Activated CD4-positive, alpha-beta T cell treated with anti-CD3 and anti-CD28 coated beads for 36 hours (primary cell): ENCODE measurements at regions not wholly inside any gene's neighbourhood (a gene's known extent, or its start where the extent isn't known, plus 50 kb on each side); places are given as distances from the start of the nearest gene placed in this dataset.

Experiments
- ATAC-seq: fragments of 200-7000 bp; cut with Tn5 transposase; one replicate; pipeline ENCODE4 v1.10.0; 2021; ENCODE audit warnings: mild to moderate bottlenecking, moderate library complexity
- CTCF ChIA-PET: fragments of 350-600 bp; sonication (Branson Sonifier 250); formaldehyde crosslinking; loops from one replicate; lab custom pipeline; 2021; ENCODE audit warnings: antibody characterized with exemption; lab: Charles Lee
- POLR2A ChIA-PET: fragments of 350-600 bp; sonication (Branson Sonifier 250); formaldehyde crosslinking; loops from one replicate; lab custom pipeline; 2021; ENCODE audit warnings: antibody characterized with exemption, inconsistent platforms; lab: Charles Lee
- DNase-seq: peaks from one replicate; pipeline ENCODE4 v3.0.0-alpha.2; 2020
- H3K27ac Mint-ChIP-seq: one replicate; pipeline ENCODE4 v1.8.0; 2021; ENCODE audit warnings: mixed read lengths
- H3K27me3 Mint-ChIP-seq: one replicate; pipeline ENCODE4 v1.8.0; 2021; ENCODE audit warnings: mixed read lengths
- H3K36me3 Mint-ChIP-seq: one replicate; pipeline ENCODE4 v1.8.0; 2021; ENCODE audit warnings: low read depth, mixed read lengths
- H3K4me1 Mint-ChIP-seq: one replicate; pipeline ENCODE4 v1.8.0; 2021; ENCODE audit warnings: mixed read lengths
- H3K4me3 Mint-ChIP-seq: one replicate; pipeline ENCODE4 v1.8.0; 2021; ENCODE audit warnings: mild to moderate bottlenecking, moderate library complexity, mixed read lengths
- H3K9me3 Mint-ChIP-seq: one replicate; pipeline ENCODE4 v1.8.0; 2021; ENCODE audit warnings: low read depth, mixed read lengths
- intact Hi-C, 2 experiments: fragments of 100-400 bp; cut with DNase I in 1 of 2; cut with micrococcal nuclease in 1 of 2; formaldehyde crosslinking; loops; one replicate each; pipeline versions ENCODE4 v1.14.2 to v1.15.1; 2022 to 2024; cut with DNase I, micrococcal nuclease

DNA sequence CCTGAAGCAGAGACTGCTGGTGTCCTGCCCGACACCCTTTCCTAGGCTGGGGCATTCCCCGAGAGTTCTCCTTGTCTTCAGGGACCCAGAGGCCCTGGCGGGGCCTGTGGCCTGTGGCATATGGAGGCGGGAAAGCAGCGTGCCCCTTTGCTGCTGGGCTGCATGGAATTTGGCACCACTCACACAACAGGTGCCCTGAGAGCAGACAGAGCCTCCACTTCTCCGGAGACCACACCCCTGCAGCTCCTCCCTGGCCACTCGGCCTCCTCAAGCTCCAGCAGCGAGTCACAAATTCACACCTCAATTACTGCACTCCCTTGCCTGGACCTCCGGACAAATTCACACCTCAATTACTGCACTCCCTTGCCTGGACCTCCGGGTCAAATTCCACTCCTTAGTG is 1375.2 kb downstream of the TBC1D22A start:
- DNase-seq, result no peak
- H3K36me3 Mint-ChIP-seq, result no peaks in the 10 kb centered on the region
- intact Hi-C loops, result no loop called here
- no peak overlapping the region for H3K27ac Mint-ChIP-seq
- ChIA-PET POLR2A (no interaction called here), CTCF (no interaction called here)
- no peaks in the 10 kb centered on the region for H3K9me3 Mint-ChIP-seq
- no peak for ATAC-seq
- H3K27me3 Mint-ChIP-seq, result no peaks in the 10 kb centered on the region
- peaks cover 9% of the 10 kb centered on the region for H3K4me1 Mint-ChIP-seq
- H3K4me3 Mint-ChIP-seq, result no peak overlapping the region

DNA sequence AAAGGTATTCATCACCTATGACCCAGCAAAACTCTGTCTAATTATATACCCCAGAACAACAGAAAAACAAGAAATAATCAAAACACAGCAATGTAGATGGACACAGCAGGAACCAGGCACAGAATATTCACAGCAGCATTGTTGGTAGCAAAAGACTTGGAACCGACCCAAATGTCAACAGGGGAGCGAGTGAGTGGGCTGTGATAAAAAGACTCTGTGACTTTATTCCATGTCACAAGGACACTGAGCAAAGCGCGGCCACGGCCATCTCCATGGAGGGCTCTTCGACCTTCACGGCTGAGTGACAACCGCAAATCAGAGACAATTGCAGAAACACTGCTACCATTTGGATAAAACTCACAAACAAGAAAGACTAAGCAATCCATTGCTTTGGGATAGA is 1373.1 kb downstream of the TBC1D22A start:
- H3K27ac Mint-ChIP-seq, result no peak overlapping the region
- peaks cover 9% of the 10 kb centered on the region for H3K4me1 Mint-ChIP-seq
- H3K27me3 Mint-ChIP-seq, result no peaks in the 10 kb centered on the region
- intact Hi-C loops, result no loop called here
- POLR2A ChIA-PET, result no interaction called here
- CTCF ChIA-PET, result no interaction called here
- no peak for ATAC-seq
- no peaks in the 10 kb centered on the region for H3K9me3 Mint-ChIP-seq
- no peak for DNase-seq
- no peaks in the 10 kb centered on the region for H3K36me3 Mint-ChIP-seq
- H3K4me3 Mint-ChIP-seq, result no peak overlapping the region

DNA sequence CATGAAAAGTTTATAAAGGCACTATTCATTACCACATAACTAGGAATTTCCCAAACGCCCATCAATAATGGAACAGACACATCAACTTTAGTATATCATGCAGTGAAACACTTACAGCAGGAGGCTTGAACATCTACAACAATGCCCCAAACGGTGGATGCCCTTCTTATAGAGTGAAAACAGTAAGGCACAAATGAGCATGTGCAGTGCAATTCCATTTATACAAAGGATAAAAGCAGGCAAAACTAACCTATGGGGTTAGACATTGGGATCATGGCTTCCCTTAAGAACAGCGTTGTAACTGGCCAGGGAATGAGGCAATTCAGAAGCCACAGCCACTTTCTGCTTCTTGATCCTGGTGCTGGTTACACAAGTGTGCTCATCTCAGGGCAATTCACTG is 1363.0 kb downstream of the TBC1D22A start:
- ATAC-seq (no peak), DNase-seq (no peak)
- Mint-ChIP-seq H3K27ac (no peak overlapping the region), H3K4me1 (no peaks in the 10 kb centered on the region), H3K36me3 (no peaks in the 10 kb centered on the region), H3K27me3 (peaks cover 5% of the 10 kb centered on the region), H3K4me3 (no peak overlapping the region), H3K9me3 (no peaks in the 10 kb centered on the region)
- CTCF ChIA-PET, result no interaction called here
- POLR2A ChIA-PET, result no interaction called here
- intact Hi-C loops, result no loop called here

DNA sequence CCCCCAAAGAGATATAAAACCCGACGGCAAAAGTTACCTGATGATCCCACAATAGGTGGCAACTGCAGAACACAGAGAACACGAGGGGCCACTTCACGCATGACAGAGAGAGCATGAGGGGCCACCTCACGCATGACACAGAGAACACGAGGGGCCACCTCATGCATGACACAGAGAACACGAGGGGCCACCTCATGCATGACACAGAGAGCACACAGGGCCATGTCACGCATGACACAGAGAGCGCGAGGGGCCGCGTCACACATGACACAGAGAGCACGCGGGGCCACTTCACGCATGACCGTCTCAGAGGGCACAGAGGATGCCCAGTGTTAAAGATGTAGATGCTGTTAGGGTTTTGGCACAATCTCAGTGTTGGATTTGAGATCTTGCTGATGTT is 1359.5 kb downstream of the TBC1D22A start:
- ATAC-seq (no peak), DNase-seq (no peak)
- POLR2A ChIA-PET, result no interaction called here
- Mint-ChIP-seq H3K4me3 (no peak overlapping the region), H3K4me1 (no peaks in the 10 kb centered on the region), H3K27ac (no peak overlapping the region), H3K36me3 (no peaks in the 10 kb centered on the region), H3K9me3 (no peaks in the 10 kb centered on the region), H3K27me3 (peaks cover 12% of the 10 kb centered on the region)
- intact Hi-C loops, result no loop called here
- CTCF ChIA-PET, result no interaction called here

DNA sequence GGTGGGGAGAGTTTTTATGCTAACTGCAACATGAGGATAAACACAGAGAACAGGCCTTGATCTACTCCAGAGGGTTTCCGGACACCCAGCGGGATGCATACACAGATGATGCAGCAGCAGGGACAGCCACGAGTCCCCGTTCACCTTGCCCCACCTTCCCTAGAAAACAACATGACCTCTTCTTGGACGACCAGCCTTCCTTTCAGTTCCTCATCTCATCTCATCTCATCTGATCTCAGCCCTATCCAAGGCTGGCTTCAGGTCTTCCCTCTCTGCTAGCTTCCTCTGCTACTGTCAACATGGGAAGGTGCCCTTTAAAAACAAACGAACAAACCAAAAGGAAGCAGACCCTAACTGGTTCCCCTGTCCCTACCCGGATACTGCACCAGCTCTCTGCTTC is 1356.2 kb downstream of the TBC1D22A start:
- DNase-seq (no peak), ATAC-seq (no peak)
- intact Hi-C loops, result no loop called here
- ChIA-PET CTCF (no interaction called here), POLR2A (no interaction called here)
- Mint-ChIP-seq H3K36me3 (no peaks in the 10 kb centered on the region), H3K4me3 (no peak overlapping the region), H3K27ac (no peak overlapping the region), H3K4me1 (no peaks in the 10 kb centered on the region), H3K27me3 (peaks cover 11% of the 10 kb centered on the region), H3K9me3 (peaks cover 2% of the 10 kb centered on the region)

DNA sequence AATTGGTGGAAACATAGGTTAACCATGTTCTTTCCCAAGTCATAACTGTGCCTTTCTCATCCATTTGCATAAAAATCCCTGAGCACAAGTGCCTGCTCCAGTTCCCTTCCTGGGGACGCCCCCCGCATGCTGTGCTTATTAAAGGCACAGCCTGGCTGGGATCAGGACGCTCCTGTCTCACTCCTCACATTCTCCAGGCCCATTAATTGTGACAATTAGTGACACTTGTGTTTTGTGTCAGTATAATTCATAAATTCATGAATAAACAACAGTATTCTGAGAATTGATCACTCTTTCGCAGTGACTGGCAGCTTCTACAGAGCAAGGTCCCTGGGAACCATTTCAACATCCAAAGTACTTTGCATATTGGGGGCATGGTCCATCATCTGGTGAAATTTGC is 1354.4 kb downstream of the TBC1D22A start:
- Mint-ChIP-seq H3K9me3 (peaks cover 2% of the 10 kb centered on the region), H3K36me3 (no peaks in the 10 kb centered on the region), H3K4me3 (no peak overlapping the region), H3K4me1 (peaks cover 5% of the 10 kb centered on the region), H3K27ac (no peak overlapping the region), H3K27me3 (peaks cover 11% of the 10 kb centered on the region)
- ChIA-PET CTCF (no interaction called here), POLR2A (no interaction called here)
- no peak for ATAC-seq
- intact Hi-C loops, result no loop called here
- DNase-seq, result no peak

DNA sequence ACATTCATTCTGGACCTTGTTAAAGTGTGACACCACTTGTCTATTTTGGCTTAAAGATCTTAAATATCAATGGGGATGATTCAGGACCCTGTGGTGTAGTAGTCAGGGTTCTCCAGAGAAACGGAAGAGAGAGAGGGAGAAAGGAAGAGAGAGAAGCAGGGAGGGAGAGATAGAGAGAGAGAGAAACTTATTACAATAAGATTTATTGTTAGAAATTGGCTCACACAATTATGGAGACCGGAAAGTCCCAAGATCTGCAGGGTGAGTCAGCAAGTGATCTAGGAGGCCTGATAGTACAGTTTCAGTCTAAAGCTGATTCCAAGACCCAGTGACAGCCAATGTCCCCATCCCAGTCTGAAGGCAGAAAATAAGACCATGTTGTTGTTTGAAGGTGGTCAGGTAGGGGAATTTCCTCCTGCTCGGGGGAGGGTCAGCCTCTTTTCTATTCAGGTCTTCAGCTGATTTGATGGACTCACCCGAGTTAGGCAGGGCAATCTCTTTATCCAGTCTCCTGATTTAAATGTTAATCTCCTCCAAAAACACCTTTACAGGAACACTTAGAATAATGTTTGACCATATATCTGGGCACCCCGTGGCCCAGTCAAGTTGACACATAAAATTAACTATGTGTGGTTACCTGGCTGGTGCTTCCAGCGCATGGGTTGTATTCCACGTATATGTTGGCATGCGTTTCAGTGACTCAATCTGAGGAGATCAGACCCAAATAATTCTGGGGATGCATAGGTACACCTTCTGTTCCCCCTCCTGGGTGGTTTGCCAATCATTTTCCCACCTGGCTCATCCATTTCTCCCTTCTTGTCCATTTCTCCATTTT is 1350.5 kb downstream of the TBC1D22A start:
- ChIA-PET POLR2A (no interaction called here), CTCF (no interaction called here)
- intact Hi-C loops, result no loop called here
- peaks cover 10% of the 10 kb centered on the region for H3K9me3 Mint-ChIP-seq
- no peak for DNase-seq
- ATAC-seq, result peak; percentile 61
- peaks cover 3% of the 10 kb centered on the region for H3K36me3 Mint-ChIP-seq
- peaks cover 12% of the 10 kb centered on the region for H3K27me3 Mint-ChIP-seq
- H3K27ac Mint-ChIP-seq, result no peak overlapping the region
- H3K4me1 Mint-ChIP-seq, result peaks cover 5% of the 10 kb centered on the region
- H3K4me3 Mint-ChIP-seq, result no peak overlapping the region

DNA sequence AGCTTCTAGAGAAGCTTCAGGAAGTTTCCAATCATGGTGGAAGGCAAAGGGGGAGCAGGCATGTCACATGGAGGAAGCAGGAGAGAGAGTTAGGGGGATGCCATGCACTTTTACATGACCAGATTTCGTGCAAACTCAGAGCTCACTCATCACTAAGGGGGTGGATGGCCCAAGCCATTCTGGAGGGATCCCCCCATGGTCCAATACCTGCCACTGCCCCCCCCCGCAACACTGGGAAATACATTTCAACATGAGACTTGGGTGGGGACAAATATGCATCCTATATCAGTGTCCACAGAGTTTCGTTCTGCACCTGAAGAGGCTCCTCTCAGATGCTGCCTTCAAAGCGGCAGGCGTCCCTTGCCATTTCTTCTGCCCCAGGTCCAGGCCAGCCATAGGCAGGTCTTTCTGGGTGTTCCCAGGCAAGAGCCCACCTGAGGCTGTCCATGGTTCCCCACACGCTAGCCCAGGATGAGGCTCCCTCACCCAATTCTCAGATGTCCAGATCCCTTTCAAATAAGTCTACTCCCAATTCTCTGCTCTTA is 1344.3 kb downstream of the TBC1D22A start:
- intact Hi-C loops, result no loop called here

DNA sequence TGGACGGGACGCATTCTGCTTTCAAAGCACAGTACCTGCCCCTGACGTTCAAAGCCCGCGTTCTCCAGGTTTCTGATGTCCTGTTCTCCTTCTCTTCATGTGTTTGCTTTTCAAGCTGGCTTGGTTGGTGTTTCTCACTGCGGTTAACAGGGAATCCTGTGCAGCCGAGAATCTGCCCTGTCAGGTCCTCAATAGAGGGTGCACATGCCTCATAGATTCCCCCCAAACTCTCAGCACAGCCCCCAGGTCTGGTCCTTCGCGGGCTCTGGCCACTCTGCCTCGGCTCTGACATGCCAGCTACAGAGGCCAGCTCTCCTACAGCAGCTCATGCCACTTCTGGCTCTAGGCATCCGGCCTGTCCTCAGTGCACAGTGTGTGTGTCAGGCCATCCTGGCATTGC is 1343.8 kb downstream of the TBC1D22A start:
- Mint-ChIP-seq H3K4me1 (no peaks in the 10 kb centered on the region), H3K9me3 (peaks cover 8% of the 10 kb centered on the region), H3K4me3 (no peak overlapping the region), H3K27ac (no peak overlapping the region), H3K36me3 (peaks cover 3% of the 10 kb centered on the region), H3K27me3 (peaks cover 15% of the 10 kb centered on the region)
- POLR2A ChIA-PET, result no interaction called here
- CTCF ChIA-PET, result no interaction called here
- intact Hi-C loops, result no loop called here
- ATAC-seq (no peak), DNase-seq (no peak)

More for the DNA sequence above, 1344.3 kb downstream of the TBC1D22A start:
- Mint-ChIP-seq H3K9me3 (peaks cover 8% of the 10 kb centered on the region), H3K36me3 (peaks cover 3% of the 10 kb centered on the region), H3K27me3 (peaks cover 15% of the 10 kb centered on the region), H3K4me3 (no peak overlapping the region), H3K27ac (no peak overlapping the region), H3K4me1 (no peaks in the 10 kb centered on the region)
- ChIA-PET POLR2A (no interaction called here), CTCF (interaction anchor here (0.6 kb wide), 1 partner anchor 105 kb away, joined by 5 read pairs; no protein-coding TSS in a partner anchor)
- no peak for DNase-seq
- ATAC-seq, result no peak

DNA sequence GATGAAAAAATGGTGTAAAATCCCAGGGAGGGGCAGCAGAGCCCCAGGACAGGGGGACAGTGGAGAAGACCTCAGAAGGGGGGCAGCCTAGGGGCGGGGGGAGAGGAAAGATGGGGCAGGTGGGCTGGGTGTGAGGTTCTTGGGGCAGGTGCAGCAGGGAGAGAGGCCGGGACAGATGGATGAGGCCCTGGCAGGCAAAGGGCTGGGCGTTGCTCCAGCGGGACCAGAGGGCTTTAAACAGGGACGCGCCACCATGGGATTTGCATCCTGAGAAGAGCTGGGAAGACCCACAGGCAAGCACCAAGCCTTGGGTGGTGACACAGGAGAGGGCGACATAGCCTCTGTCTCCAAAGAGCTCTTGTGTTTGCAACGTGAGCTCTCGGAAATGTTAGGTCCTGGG is 1342.8 kb downstream of the TBC1D22A start:
- POLR2A ChIA-PET, result no interaction called here
- Mint-ChIP-seq H3K36me3 (peaks cover 3% of the 10 kb centered on the region), H3K4me1 (peaks cover 3% of the 10 kb centered on the region), H3K9me3 (peaks cover 8% of the 10 kb centered on the region), H3K4me3 (no peak overlapping the region), H3K27ac (no peak overlapping the region), H3K27me3 (peaks cover 17% of the 10 kb centered on the region)
- CTCF ChIA-PET, result no interaction called here
- ATAC-seq (no peak), DNase-seq (no peak)
- intact Hi-C loops, result no loop called here

DNA sequence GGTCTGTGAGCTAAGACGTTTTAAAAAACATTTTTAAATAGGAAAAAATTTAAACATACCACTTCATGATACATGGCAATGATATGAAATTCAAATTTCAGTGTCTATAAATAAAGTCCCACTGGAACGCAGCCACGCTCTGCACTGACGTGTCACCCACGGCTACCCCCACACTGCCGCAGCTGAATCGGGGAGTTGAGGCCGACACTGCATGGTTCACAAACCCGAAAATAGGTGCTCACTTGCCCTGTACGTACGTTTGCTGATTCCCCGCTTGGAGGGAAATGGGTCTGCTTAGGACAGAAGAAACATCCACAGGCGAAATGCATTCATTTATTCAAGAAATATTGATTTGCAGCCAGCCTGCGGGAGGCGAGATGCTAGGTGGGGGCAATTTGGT is 1342.3 kb downstream of the TBC1D22A start:
- ChIA-PET CTCF (no interaction called here), POLR2A (no interaction called here)
- no peak overlapping the region for H3K4me3 Mint-ChIP-seq
- H3K4me1 Mint-ChIP-seq, result peaks cover 3% of the 10 kb centered on the region
- DNase-seq (no peak), ATAC-seq (no peak)
- H3K36me3 Mint-ChIP-seq, result peaks cover 3% of the 10 kb centered on the region
- intact Hi-C loops, result no loop called here
- peaks cover 17% of the 10 kb centered on the region for H3K27me3 Mint-ChIP-seq
- H3K27ac Mint-ChIP-seq, result no peak overlapping the region
- H3K9me3 Mint-ChIP-seq, result peaks cover 8% of the 10 kb centered on the region

DNA sequence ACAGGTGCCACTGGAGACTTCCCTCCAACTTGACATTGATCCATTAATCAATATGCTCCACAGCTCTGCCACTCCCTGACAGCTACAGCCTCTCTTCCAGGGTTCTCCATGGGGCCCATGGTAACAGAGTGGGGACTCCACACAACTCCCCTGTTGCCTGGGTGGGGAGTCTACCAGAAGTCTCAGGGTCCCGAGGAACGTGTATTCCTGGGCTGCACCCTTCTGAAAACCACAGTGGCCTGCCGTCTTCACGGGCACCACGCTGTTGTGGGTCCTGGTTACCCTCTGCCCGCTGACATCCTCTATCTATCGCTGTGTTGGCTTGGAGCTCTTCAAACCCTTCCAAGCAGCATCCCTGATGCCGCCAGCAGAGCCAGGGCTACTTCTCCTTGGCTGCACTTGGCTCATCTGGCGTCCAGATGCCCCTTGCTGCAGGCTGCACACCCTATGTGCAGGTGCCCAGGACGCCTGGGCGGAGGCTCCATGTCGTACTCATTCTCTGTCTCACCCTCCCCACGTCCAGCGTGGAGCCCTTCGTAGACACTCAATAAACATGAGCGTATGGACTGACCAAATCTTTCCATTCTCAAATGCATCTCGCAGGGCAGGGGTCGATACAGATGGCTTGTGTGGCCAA is 1341.8 kb downstream of the TBC1D22A start:
- ATAC-seq, result no peak
- DNase-seq, result no peak
- Mint-ChIP-seq H3K4me1 (peaks cover 3% of the 10 kb centered on the region), H3K9me3 (peaks cover 8% of the 10 kb centered on the region), H3K27ac (no peak overlapping the region), H3K4me3 (no peak overlapping the region), H3K27me3 (peaks cover 17% of the 10 kb centered on the region), H3K36me3 (peaks cover 3% of the 10 kb centered on the region)
- CTCF ChIA-PET, result interaction anchor here (0.7 kb wide), 1 partner anchor 266 kb away, joined by 3 read pairs; no protein-coding TSS in a partner anchor
- intact Hi-C loops, result no loop called here
- POLR2A ChIA-PET, result no interaction called here
